Lower leg skin (tissue), 3 donors: ENCODE measurements at regions not wholly inside any gene's neighbourhood (a gene's known extent, or its start where the extent isn't known, plus 50 kb on each side); places are given as distances from the start of the nearest gene placed in this dataset.
"Not testable (repeated sequence)": the region's sequence is repeated elsewhere in the genome, so short reads cannot be mapped to it uniquely, and the experiment has no call there.

Experiments
- POLR2A ChIP-seq, 2 donors: fragments of 450-650 bp; IDR thresholded peaks; one replicate each; pipeline ENCODE4 v1.6.1; 2016 to 2017; ENCODE audit warnings: antibody characterized with exemption in 2 of 2, mild to moderate bottlenecking in 1 of 2, moderate library complexity in 1 of 2
- TF ChIP-seq, protein P1 (sequence below), 3 donors: fragments of 450-650 bp; IDR thresholded peaks; one replicate each; pipeline ENCODE4 v1.5.1; 2016; ENCODE audit warnings: antibody characterized with exemption in 3 of 3, mild to moderate bottlenecking in 3 of 3, moderate library complexity in 2 of 3

DNA sequence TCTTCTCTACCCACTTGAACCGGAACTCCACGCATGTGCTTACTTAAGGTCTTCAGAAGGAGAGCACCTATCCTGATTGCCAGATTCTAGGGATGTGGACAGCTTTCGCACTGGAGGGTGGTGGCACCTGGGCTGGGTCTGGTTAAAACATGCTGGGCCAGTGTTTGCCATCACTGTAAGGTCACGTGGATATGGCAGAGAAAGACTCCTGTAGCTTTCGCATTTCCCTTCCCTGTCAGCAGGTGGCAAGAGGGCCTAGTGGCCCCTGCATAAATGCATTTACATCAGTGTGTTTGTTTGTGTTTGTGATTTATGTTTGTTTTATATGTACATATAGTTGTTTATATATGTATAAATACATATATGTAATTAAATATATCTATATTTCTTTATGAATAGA lies 192.5 kb downstream of the ANKRD36 start:
- not testable (repeated sequence) for TF ChIP-seq POLR2A (IDR thresholded peaks at IDR 0.05)
- TF ChIP-seq, protein P1, sequence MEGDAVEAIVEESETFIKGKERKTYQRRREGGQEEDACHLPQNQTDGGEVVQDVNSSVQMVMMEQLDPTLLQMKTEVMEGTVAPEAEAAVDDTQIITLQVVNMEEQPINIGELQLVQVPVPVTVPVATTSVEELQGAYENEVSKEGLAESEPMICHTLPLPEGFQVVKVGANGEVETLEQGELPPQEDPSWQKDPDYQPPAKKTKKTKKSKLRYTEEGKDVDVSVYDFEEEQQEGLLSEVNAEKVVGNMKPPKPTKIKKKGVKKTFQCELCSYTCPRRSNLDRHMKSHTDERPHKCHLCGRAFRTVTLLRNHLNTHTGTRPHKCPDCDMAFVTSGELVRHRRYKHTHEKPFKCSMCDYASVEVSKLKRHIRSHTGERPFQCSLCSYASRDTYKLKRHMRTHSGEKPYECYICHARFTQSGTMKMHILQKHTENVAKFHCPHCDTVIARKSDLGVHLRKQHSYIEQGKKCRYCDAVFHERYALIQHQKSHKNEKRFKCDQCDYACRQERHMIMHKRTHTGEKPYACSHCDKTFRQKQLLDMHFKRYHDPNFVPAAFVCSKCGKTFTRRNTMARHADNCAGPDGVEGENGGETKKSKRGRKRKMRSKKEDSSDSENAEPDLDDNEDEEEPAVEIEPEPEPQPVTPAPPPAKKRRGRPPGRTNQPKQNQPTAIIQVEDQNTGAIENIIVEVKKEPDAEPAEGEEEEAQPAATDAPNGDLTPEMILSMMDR (IDR thresholded peaks at IDR 0.05), result not testable (repeated sequence)
